ENCODE measurements at regions not wholly inside any gene's neighbourhood (a gene's known extent, or its start where the extent isn't known, plus 50 kb on each side); places are given as distances from the start of the nearest gene placed in this dataset.

DNA sequence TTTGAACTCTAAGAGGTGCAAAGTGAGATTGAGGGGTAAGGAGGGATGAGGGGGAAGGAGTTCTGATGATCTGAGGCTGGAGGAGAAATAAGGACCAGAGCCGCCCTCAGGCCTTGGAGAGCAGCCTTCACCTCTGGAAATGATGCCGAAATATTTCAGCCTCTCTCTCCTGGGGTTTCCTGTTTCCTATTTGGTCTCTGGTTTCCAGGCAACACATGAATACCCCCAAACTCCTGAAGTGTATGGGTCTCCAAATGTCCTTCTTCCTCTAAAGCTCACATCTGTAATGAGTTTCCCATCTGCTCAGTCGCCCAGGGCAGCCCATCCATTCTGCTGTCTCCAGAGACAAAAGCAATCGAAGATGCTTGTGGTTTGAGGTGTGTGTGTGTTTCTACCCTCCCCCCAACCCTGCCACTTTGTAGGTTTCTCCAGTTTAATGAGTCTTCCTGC is 52.0 kb upstream of the FAM20B start:
- CTCF ChIA-PET, result interaction anchor here (1.3 kb wide), 1 partner anchor 30 kb away, joined by 3 read pairs; no protein-coding TSS in a partner anchor
- TF ChIP-seq, protein P1, sequence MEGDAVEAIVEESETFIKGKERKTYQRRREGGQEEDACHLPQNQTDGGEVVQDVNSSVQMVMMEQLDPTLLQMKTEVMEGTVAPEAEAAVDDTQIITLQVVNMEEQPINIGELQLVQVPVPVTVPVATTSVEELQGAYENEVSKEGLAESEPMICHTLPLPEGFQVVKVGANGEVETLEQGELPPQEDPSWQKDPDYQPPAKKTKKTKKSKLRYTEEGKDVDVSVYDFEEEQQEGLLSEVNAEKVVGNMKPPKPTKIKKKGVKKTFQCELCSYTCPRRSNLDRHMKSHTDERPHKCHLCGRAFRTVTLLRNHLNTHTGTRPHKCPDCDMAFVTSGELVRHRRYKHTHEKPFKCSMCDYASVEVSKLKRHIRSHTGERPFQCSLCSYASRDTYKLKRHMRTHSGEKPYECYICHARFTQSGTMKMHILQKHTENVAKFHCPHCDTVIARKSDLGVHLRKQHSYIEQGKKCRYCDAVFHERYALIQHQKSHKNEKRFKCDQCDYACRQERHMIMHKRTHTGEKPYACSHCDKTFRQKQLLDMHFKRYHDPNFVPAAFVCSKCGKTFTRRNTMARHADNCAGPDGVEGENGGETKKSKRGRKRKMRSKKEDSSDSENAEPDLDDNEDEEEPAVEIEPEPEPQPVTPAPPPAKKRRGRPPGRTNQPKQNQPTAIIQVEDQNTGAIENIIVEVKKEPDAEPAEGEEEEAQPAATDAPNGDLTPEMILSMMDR (IDR thresholded peaks at IDR 0.05; ENCODE audit: control extremely low read depth, extremely low read depth, low read depth, missing control alignments), result no peak
- POLR2A ChIA-PET, result no interaction called here
- DNase-seq (ENCODE audit: extremely low spot score), result no peak

All from GM10248 (cell line).